GM19395 (cell line): ENCODE measurements at regions not wholly inside any gene's neighbourhood (a gene's known extent, or its start where the extent isn't known, plus 50 kb on each side); places are given as distances from the start of the nearest gene placed in this dataset.
"Not testable (repeated sequence)": the region's sequence is repeated elsewhere in the genome, so short reads cannot be mapped to it uniquely, and the experiment has no call there.

Experiments
- ATAC-seq: cut with Tn5 transposase; IDR thresholded peaks from one replicate; pipeline ENCODE4 v1.9.1; 2021; ENCODE audit warnings: mild to moderate bottlenecking, moderate library complexity; ENCODE audit not compliant: unreplicated experiment

- not testable (repeated sequence) for ATAC-seq
Observed at GRCh38 chr7:112592565-112593263, 111.9 kb downstream of the LSMEM1 start.

GRCh38 chr7:112594397-112594796, 113.6 kb downstream of the LSMEM1 start:
- no peak for ATAC-seq

- no peak for ATAC-seq
Observed at GRCh38 chr7:112596260-112596659, 115.5 kb downstream of the LSMEM1 start.

GRCh38 chr7:112596981-112597380, 116.2 kb downstream of the LSMEM1 start:
- no peak for ATAC-seq

- no peak for ATAC-seq
Observed at GRCh38 chr7:112603673-112604072, 122.9 kb downstream of the LSMEM1 start.

GRCh38 chr7:112610636-112611035, 129.8 kb downstream of the LSMEM1 start:
- ATAC-seq, result no peak

GRCh38 chr7:112615701-112616100, 134.9 kb downstream of the LSMEM1 start:
- no peak for ATAC-seq

- no peak for ATAC-seq
Observed at GRCh38 chr7:112616295-112616694, 135.5 kb downstream of the LSMEM1 start.

GRCh38 chr7:112619343-112619742, 138.6 kb downstream of the LSMEM1 start:
- ATAC-seq, result no peak

GRCh38 chr7:112622159-112622715, 141.4 kb downstream of the LSMEM1 start:
- ATAC-seq, result no peak

- ATAC-seq, result no peak
Observed at GRCh38 chr7:112624416-112624815, 143.6 kb downstream of the LSMEM1 start.

- ATAC-seq, result no peak
Observed at GRCh38 chr7:112630565-112630964, 149.8 kb downstream of the LSMEM1 start.

- no peak for ATAC-seq
Observed at GRCh38 chr7:112634107-112634506, 153.3 kb downstream of the LSMEM1 start.

GRCh38 chr7:112635742-112636141, 154.5 kb downstream of the TMEM168 start:
- no peak for ATAC-seq

GRCh38 chr7:112638675-112639400, 151.4 kb downstream of the TMEM168 start:
- no peak for ATAC-seq

GRCh38 chr7:112640685-112641084, 149.5 kb downstream of the TMEM168 start:
- no peak for ATAC-seq

- no peak for ATAC-seq
Observed at GRCh38 chr7:112646783-112647182, 143.4 kb downstream of the TMEM168 start.

- no peak for ATAC-seq
Observed at GRCh38 chr7:112648781-112649180, 141.4 kb downstream of the TMEM168 start.

- no peak for ATAC-seq
Observed at GRCh38 chr7:112649560-112649959, 140.6 kb downstream of the TMEM168 start.

GRCh38 chr7:112654322-112655216, 135.6 kb downstream of the TMEM168 start:
- no peak for ATAC-seq

GRCh38 chr7:112665709-112666108, 124.5 kb downstream of the TMEM168 start:
- ATAC-seq, result no peak
